ENCODE measurements at regions not wholly inside any gene's neighbourhood (a gene's known extent, or its start where the extent isn't known, plus 50 kb on each side); places are given as distances from the start of the nearest gene placed in this dataset.

- H3K9me3 ChIP-seq (ENCODE audit: severe bottlenecking): no peaks in the 10 kb centered on the region
- no peak overlapping the region for H3K27ac ChIP-seq (ENCODE audit: poor library complexity, severe bottlenecking)
- no peak for TF ChIP-seq CTCF (IDR thresholded peaks at IDR 0.05; ENCODE audit: poor library complexity, severe bottlenecking)
- H3K27me3 ChIP-seq (ENCODE audit: insufficient read depth, poor library complexity, severe bottlenecking): no peaks in the 10 kb centered on the region
- DNase-seq (ENCODE audit: low spot score) (no peak), ATAC-seq (ENCODE audit: low read depth) (no peak)
- no peaks in the 10 kb centered on the region for H3K4me1 ChIP-seq (ENCODE audit: insufficient read depth, poor library complexity, severe bottlenecking)
- no peak overlapping the region for H3K4me3 ChIP-seq (ENCODE audit: severe bottlenecking)
- H3K36me3 ChIP-seq (ENCODE audit: low read depth): no peaks in the 10 kb centered on the region
Observed at GRCh38 chr6:14750059-14750661, 495.7 kb upstream of the JARID2 start.

GRCh38 chr6:14751645-14752175, 494.2 kb upstream of the JARID2 start:
- Histone ChIP-seq H3K4me1 (ENCODE audit: insufficient read depth, poor library complexity, severe bottlenecking) (no peaks in the 10 kb centered on the region), H3K27ac (ENCODE audit: poor library complexity, severe bottlenecking) (no peak overlapping the region), H3K27me3 (ENCODE audit: insufficient read depth, poor library complexity, severe bottlenecking) (no peaks in the 10 kb centered on the region), H3K9me3 (ENCODE audit: severe bottlenecking) (no peaks in the 10 kb centered on the region), H3K36me3 (ENCODE audit: low read depth) (no peaks in the 10 kb centered on the region), H3K4me3 (ENCODE audit: severe bottlenecking) (no peak overlapping the region)
- ATAC-seq (ENCODE audit: low read depth) (no peak), DNase-seq (ENCODE audit: low spot score) (no peak)
- no peak for TF ChIP-seq CTCF (IDR thresholded peaks at IDR 0.05; ENCODE audit: poor library complexity, severe bottlenecking)

DNA sequence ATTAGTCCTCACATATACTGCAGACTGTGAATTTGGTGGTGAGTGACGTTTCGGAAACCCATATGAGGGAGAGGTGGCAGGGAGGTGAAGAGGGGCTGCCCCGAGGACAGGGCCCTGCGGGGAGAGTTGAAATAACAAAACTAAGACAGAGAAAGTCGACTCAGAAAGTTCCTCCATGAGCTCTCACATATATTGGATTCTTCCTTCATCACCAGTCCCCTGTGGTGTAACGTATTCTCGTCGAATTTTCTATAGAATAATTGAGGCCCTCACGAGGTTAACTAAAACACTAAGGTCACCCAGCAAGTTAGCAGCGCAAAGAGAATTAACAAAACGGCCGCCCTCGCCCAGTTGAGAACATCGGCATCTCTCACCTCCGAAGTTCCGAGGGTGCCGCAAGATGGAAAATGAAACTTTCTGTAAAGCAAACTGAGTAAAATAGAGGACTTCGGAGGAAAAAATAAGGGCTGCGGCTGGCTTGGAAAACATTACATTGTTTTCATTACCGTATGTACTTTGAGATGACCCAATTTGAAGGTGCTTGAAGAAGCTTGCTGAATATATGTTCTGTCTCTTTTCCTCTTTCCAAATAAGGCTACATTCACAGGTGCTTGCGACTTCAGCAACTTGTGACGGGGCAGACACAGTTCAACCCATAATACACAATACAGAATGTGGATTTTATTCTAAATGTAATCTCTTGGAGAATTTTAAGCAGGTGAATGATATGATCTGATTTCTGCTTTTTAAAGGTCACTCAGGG, 490.9 kb upstream of the JARID2 start:
- no peak for DNase-seq (ENCODE audit: low spot score)
- Histone ChIP-seq H3K4me3 (ENCODE audit: severe bottlenecking) (no peak overlapping the region), H3K36me3 (ENCODE audit: low read depth) (no peaks in the 10 kb centered on the region), H3K9me3 (ENCODE audit: severe bottlenecking) (no peaks in the 10 kb centered on the region), H3K4me1 (ENCODE audit: insufficient read depth, poor library complexity, severe bottlenecking) (peaks cover 9% of the 10 kb centered on the region), H3K27ac (ENCODE audit: poor library complexity, severe bottlenecking) (no peak overlapping the region), H3K27me3 (ENCODE audit: insufficient read depth, poor library complexity, severe bottlenecking) (no peaks in the 10 kb centered on the region)
- TF ChIP-seq CTCF (IDR thresholded peaks at IDR 0.05; ENCODE audit: poor library complexity, severe bottlenecking): no peak
- no peak for ATAC-seq (ENCODE audit: low read depth)

DNA sequence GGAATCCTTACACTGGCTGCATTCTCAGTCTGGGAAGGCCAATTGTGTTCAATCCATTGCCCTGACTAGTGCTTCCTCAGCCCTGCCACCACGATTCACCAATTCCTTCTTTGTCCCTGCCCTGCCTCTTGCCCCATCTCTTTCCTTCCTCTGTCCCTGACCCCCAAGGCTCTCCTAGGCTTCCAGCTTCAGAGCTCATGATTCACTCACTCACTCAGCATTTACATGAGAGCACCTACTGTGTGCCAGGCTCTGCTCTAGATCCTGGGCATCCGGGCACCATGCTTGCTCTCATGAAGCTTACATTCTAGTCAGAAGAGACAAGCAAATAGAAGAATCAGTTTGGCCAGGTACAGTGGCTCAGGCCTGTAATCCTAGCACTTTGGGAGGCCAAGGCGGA, 489.5 kb upstream of the JARID2 start:
- H3K27ac ChIP-seq (ENCODE audit: poor library complexity, severe bottlenecking): no peak overlapping the region
- no peaks in the 10 kb centered on the region for H3K27me3 ChIP-seq (ENCODE audit: insufficient read depth, poor library complexity, severe bottlenecking)
- DNase-seq (ENCODE audit: low spot score) (no peak), ATAC-seq (ENCODE audit: low read depth) (no peak)
- peaks cover 9% of the 10 kb centered on the region for H3K4me1 ChIP-seq (ENCODE audit: insufficient read depth, poor library complexity, severe bottlenecking)
- H3K36me3 ChIP-seq (ENCODE audit: low read depth): no peaks in the 10 kb centered on the region
- no peak for TF ChIP-seq CTCF (IDR thresholded peaks at IDR 0.05; ENCODE audit: poor library complexity, severe bottlenecking)
- no peak overlapping the region for H3K4me3 ChIP-seq (ENCODE audit: severe bottlenecking)
- no peaks in the 10 kb centered on the region for H3K9me3 ChIP-seq (ENCODE audit: severe bottlenecking)

DNA sequence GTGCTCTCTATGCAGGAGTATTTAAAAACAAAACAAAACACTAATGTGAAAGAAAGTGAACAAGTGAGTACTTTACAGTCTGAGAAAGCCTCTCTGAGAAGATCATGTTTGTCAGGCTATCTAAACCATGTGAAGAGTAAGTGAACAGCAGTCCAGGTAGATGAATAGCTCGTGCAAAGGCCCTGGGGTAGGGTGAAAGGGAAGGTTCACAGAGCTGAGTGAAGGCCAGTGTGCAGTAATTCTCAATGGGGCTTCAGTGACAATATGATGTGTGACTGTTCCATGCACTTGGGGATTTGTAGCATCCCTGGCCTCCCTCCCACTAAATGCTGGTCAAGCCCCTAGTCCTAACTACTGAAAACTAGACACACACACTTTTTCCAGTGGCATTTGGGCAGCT, 488.9 kb upstream of the JARID2 start:
- Histone ChIP-seq H3K36me3 (ENCODE audit: low read depth) (no peaks in the 10 kb centered on the region), H3K4me1 (ENCODE audit: insufficient read depth, poor library complexity, severe bottlenecking) (peaks cover 9% of the 10 kb centered on the region), H3K4me3 (ENCODE audit: severe bottlenecking) (no peak overlapping the region), H3K9me3 (ENCODE audit: severe bottlenecking) (no peaks in the 10 kb centered on the region), H3K27ac (ENCODE audit: poor library complexity, severe bottlenecking) (no peak overlapping the region), H3K27me3 (ENCODE audit: insufficient read depth, poor library complexity, severe bottlenecking) (no peaks in the 10 kb centered on the region)
- DNase-seq (ENCODE audit: low spot score) (no peak), ATAC-seq (ENCODE audit: low read depth) (no peak)
- TF ChIP-seq CTCF (IDR thresholded peaks at IDR 0.05; ENCODE audit: poor library complexity, severe bottlenecking): no peak
